RWPE1 (cell line): ENCODE measurements at regions not wholly inside any gene's neighbourhood (a gene's known extent, or its start where the extent isn't known, plus 50 kb on each side); places are given as distances from the start of the nearest gene placed in this dataset.
A peak's percentile ranks its signal among the peaks of the same experiment; 100 is the strongest.

Source experiments
- CTCF ChIA-PET: fragments of 350-600 bp; sonication (Branson Sonifier 250); formaldehyde crosslinking; extraction: SDS; loops from one replicate; lab custom pipeline; 2021; lab: Yijun Ruan, JAX
- POLR2A ChIA-PET: fragments of 400-600 bp; formaldehyde crosslinking; extraction: SDS; loops from one replicate; lab custom pipeline; 2020; ENCODE audit warnings: antibody characterized with exemption; ENCODE audit not compliant: low non-redundant PET; lab: Yijun Ruan, JAX
- DNase-seq: peaks from one replicate; pipeline ENCODE4 v3.0.0; 2012; ENCODE audit warnings: low spot score
- H3K27ac ChIP-seq: fragments of 450-650 bp; 2 replicates; pipeline ENCODE4 v1.5.1; 2017
- TF ChIP-seq, protein P1 (sequence below): fragments of 450-650 bp; conservative IDR thresholded peaks from 2 replicates; pipeline ENCODE4 v1.5.1; 2017; ENCODE audit warnings: low read depth, mild to moderate bottlenecking

DNA sequence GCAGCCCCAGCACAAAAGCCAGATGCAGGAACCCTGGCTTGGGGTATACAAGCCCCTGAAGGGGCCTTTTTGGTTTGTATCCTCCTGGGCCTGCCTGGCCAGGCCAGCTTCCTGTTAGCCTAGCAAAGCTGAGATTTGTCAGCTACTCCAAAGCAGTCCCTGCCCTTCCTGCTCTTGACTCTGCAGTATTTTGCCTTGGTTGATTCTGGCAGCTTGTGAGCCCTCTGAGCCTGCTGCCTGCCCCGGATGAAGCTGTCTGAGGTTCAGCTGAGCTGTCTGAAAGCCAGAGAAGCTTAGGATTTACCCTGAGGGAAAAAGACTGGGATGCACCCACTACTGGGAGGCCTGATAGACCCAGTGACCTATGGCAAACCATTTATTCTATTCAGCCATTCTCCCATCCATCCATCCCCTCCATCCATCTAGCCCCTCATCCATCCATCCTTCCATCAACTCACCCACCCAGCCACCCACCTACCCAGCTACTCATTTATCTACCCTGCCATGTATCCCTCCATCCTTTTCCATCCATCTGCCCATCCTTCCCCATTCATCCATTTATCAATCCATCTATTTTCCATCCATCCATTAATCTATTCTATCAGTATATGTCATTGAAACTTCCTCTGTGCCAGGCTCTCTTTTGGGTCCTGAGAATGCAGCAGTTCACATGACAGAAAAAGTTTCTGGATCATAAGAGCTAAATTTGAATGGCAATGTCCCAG, 307.5 kb downstream of the DHX35 start:
- DNase-seq, result no peak
- ChIA-PET POLR2A (no interaction called here), CTCF (interaction anchor here (0.6 to 2.1 kb wide), 18 partner anchors 8 to 1694 kb away, joined by 3 to 8 read pairs (median 3); no protein-coding TSS in a partner anchor)
- TF ChIP-seq, protein P1, sequence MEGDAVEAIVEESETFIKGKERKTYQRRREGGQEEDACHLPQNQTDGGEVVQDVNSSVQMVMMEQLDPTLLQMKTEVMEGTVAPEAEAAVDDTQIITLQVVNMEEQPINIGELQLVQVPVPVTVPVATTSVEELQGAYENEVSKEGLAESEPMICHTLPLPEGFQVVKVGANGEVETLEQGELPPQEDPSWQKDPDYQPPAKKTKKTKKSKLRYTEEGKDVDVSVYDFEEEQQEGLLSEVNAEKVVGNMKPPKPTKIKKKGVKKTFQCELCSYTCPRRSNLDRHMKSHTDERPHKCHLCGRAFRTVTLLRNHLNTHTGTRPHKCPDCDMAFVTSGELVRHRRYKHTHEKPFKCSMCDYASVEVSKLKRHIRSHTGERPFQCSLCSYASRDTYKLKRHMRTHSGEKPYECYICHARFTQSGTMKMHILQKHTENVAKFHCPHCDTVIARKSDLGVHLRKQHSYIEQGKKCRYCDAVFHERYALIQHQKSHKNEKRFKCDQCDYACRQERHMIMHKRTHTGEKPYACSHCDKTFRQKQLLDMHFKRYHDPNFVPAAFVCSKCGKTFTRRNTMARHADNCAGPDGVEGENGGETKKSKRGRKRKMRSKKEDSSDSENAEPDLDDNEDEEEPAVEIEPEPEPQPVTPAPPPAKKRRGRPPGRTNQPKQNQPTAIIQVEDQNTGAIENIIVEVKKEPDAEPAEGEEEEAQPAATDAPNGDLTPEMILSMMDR, result no peak
- no peak overlapping the region for H3K27ac ChIP-seq

DNA sequence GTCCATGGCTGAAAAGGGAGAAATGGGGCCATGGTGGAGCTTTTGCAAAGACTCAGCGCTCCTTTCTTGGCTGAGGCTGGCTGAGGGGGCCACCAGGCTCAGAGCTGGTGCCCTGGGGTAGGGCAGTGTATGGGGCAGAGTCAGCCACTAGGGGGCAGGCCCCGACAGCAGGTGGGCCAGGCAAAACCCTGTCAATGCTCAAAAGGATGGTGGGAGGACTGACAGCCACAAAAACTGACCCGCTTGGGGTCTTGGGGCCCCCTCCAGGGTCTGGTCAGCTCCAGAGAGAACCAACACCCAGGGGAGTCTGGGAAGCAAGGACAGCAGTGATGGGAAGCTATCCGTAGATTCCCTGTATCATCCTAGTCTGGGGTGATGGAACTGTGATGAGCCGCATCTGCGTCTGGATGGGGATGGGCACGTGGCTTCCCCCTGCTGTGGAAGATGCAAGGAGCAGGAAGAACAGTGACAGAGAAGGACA, 306.9 kb downstream of the DHX35 start:
- TF ChIP-seq, protein P1, result peak; percentile 89
- ChIA-PET CTCF (interaction anchor here (0.5 to 2.1 kb wide), 26 partner anchors 9 to 1695 kb away, joined by 3 to 8 read pairs (median 3); no protein-coding TSS in a partner anchor), POLR2A (no interaction called here)
- no peak overlapping the region for H3K27ac ChIP-seq
- peak; percentile 66 for DNase-seq

DNA sequence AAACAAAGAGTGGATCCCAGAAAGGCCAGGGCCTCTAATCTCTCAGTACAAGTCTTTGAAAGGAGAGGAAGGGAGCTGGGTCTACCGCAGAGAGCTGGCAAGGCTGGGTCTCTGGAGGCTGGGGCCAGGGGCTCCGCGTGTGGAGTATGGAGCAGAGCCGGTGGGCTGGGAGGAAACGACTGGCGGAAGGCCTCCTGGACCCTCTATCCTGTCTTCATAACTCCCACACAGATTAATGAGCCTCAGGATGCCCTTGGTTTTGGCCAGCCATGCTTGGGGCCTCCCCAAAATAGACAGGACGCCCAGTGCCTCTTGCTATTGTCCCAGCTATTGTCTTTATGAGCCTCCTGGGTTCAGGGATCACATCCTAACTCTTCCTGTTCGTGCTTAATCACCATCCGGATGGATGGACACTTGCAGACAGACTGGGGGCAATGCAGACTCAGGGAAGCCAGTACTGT, 306.4 kb downstream of the DHX35 start:
- CTCF ChIA-PET, result interaction anchor here (0.5 to 2.1 kb wide), 20 partner anchors 10 to 1695 kb away, joined by 3 to 8 read pairs (median 3); no protein-coding TSS in a partner anchor
- TF ChIP-seq, protein P1, result no peak
- H3K27ac ChIP-seq, result no peak overlapping the region
- no peak for DNase-seq
- POLR2A ChIA-PET, result interaction anchor here (0.7 kb wide), 1 partner anchor 1685 kb away, joined by 3 read pairs; no protein-coding TSS in a partner anchor

DNA sequence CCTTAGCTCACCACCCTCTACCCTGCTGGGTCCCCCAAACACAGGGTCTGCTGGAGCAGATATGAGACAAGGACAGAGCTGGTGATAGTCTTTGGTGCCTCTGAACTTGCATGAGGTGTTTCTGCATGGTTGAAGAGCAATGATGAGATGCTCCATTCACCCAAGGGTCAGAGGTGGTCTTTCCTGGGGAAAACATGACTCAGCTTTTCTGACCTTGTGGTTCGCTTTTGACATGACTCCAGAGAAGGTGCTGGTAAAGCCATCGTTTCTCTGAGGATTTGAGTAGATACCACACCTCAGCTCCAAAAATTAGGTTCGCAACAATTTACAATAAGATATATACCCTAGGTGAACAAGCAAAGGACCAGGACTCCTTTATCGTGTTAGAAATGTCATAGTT, 304.8 kb downstream of the DHX35 start:
- ChIA-PET POLR2A (no interaction called here), CTCF (interaction anchor here (0.6 to 2.9 kb wide), 3 partner anchors 337 to 1696 kb away, joined by 3 to 9 read pairs (median 7); no protein-coding TSS in a partner anchor)
- TF ChIP-seq, protein P1, result no peak
- DNase-seq, result no peak
- no peak overlapping the region for H3K27ac ChIP-seq

DNA sequence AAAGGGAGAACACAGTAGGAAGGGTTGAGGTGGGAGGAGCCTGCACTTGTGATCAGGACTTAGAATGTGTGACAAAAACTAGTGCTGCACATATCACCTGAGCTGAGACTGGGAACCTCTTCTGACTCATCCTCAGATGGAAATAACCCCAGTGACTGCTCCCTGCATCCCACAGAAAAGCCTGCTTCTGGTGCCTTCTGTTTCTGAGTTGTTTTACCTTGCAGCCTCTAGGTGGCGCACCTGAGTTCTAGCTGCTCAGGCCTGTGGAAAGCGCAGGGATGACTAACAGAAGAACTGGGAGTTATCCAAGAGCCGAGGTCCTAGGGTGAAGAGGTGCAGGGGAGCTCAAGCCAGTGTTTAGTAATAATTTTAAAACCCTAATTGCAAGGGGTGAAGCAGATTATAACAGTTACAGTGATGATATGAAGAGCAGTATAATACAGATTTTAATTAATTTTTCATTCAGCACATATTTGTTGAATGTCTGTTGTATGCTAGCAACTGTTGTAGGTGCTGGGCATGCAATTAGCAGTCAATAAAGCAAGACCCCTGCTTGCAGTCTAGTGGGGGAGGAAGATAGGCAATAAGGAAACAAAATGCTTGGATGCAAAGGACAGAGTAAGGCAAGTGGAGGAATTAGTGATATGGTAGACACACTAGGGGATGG, 302.5 kb downstream of the DHX35 start:
- H3K27ac ChIP-seq, result no peak overlapping the region
- CTCF ChIA-PET, result interaction anchor here (0.5 to 2.9 kb wide), 27 partner anchors 8 to 1763 kb away, joined by 3 to 9 read pairs (median 4); no protein-coding TSS in a partner anchor
- peak; percentile 97 for DNase-seq
- POLR2A ChIA-PET, result no interaction called here
- TF ChIP-seq, protein P1, result peak; percentile 98

DNA sequence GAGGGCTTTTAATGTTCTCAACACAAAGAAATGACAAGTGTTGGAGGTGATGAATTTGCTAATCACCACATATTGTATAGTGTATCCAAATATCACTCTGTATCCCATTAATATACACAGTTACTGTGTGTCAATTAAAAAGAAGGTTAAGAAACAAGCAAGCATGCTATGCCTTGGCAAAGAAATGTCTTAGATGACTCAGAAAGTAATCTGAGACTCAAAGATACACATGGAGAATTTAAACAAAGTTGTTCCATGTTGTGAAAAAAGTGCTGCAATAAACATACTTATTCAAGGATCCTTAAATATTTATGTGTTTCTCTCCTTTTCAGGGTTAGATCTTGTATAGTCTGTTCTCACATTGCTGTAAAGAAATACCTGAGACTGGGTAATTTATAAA, 300.9 kb downstream of the DHX35 start:
- TF ChIP-seq, protein P1, result no peak
- H3K27ac ChIP-seq, result no peak overlapping the region
- ChIA-PET CTCF (interaction anchor here (1.1 kb wide), 1 partner anchor 113 kb away, joined by 4 read pairs; no protein-coding TSS in a partner anchor), POLR2A (no interaction called here)
- no peak for DNase-seq
